AG20443 (cell line): ENCODE measurements at regions not wholly inside any gene's neighbourhood (a gene's known extent, or its start where the extent isn't known, plus 50 kb on each side); places are given as distances from the start of the nearest gene placed in this dataset.

Experiments used
- DNase-seq: peaks from one replicate; pipeline ENCODE4 v3.0.0; 2012; ENCODE audit warnings: low spot score, mixed read lengths

DNA sequence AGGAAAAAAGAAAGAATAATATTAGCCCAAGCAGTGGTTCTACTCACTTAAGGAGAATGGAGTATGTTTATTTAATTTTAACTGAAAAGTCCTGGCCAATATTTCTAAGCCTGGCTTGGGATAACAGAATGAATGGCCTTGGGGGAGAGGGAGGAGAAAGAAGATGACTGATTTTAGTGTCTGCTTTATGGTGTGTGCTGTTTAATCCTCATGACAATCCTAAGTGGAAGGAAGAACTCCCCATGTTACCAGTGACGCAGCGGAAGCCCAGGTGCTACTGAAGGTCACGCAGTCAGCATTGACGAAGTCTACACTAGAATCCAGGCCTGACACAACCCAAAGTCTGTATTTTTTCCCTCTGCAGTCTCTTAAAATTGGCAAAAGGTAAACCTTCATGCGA is 50.5 kb downstream of the PALM2AKAP2 start:
- no peak for DNase-seq

DNA sequence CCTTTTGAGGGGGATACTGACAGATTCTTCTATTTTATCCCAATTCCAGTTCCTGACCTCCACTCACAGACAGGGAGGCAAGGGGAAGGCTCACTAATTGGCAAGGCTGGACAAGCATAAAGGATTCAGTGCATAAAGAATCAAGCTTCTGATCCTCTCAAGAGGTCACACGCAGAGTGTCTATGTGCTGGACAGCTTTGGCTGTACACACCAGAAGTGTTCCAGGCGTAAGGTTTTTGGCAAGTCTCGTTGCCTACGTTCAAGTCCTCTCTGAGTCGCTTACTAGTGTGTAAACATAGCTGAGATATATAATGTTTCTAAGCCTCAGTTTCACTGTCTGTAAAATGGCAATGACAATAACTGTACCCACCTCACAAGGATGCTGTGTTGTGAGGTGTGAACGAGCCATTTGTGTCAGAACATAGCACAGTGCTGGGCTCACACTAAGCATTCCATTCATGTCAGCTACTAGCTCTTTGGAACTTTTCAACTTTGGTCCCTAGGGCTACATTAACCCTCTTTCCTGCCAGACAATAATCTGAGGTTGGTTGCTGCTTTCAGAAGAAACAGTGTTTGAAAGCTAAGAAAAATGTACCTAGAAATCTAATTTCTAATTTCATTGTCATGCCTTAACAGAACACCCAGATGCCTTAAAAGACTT is 52.1 kb downstream of the PALM2AKAP2 start:
- no peak for DNase-seq

DNA sequence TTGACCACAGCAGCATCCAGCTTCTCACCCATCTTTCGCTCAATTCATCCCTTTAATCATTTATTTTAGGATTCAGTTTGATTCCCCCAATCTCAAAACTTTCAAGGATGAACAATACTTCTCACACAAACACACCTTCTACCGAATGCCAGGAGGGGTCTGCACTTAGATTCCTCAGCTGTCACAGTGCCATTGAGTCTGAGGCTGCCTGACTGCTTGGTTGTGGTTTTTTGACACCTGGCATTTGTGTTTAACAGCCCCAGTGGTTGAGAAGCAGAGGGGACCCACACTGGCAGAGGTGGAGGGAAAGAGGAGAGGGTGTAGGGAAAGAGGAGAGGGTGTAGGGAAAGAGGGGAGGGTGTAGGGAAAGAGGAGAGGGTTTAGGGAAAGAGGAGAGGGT is 54.9 kb downstream of the PALM2AKAP2 start:
- DNase-seq: no peak

DNA sequence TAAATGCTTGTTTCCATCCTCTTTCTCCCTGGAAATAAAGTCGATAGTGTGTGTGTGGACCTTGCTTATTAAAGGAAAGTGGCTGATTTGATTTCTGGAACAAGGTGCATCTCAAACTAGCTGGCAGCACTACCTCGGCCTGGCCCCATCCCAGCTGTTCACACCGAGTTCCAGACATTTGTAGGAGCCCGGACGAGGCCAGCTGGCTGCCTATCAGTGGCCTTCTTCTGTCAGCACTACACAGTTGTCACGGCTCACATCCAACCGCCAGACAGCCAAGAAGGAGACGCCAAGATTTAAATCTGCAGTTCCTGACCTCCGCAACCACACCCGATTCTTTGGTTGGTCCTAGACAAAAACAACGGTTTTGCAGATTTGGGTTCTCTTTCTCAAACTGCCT is 63.6 kb downstream of the PALM2AKAP2 start:
- peak; percentile 21 for DNase-seq

DNA sequence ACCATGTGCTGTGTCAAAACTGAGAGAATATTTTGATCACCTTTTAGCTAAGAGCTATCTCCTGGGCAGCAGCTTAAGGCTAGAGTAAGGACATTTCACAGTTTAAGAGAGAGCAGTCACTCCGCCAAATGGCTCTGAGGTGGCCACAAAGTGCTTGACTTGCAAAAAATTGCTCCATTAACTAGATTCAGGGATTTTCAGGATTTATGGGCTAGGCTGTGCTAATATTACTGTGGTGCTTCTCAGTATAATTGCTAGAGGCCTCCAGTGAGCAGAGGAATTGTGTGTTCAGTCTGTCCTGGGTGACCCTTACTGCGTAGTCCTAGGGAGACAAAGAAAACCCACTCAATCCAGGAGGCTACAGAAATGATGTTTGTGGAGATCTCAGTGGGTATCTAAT is 65.2 kb downstream of the PALM2AKAP2 start:
- no peak for DNase-seq

DNA sequence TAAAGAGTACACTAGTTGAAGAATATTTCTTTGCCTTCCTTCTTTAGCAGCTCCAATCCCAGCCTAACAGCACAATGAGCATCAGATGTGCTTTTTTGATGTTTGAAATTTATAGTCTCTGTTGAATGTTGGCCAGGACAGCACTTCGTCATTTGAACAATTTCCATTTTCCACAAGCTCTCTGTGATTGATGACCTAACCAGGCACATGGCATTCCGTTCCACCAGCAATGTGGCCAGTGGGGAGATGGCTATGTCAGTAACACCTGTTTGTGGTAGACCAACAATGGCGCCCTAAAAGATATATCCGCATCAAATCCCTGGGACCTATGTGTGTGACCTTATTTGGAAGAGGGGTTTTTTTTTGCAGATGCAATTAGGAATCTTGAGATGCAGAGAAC is 66.8 kb downstream of the PALM2AKAP2 start:
- DNase-seq: no peak

DNA sequence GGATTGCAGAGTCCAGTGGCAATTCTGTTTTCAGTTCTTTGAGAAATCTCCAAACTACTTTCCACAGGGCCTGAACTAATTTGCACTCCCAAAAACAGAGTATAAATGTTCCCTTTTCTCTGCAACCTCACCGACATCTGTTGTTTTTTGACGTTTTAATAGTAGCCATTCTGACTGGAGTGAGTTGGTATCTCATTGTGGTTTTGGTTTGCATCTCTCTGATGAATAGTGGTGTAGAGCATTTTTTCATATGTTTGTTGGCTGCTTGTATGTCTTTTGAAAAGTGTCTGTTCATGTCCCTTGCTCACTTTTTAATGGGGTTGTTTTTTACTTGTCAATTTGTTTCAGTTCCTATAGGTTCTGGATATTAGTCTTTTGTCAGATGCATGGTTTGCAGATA is 72.6 kb downstream of the PALM2AKAP2 start:
- DNase-seq: no peak

DNA sequence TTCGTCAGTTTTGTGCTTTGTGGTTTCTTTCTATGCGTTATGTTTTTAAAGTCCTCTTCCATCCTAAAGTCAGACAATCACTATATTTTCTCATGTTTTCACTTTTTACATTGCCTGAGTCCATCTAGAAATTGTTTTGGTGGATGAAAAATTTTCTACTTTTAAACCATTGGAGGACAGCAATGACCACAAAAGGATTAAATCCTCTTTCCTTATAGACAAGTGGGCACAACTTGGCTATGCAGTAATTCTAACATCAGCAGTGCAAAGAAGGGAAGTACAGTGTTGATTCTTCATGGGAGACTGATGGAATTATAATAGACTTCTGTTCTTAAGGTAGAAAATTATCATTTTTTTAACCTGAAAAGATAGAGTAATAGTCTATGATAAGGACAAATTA is 75.5 kb downstream of the PALM2AKAP2 start:
- DNase-seq: no peak

DNA sequence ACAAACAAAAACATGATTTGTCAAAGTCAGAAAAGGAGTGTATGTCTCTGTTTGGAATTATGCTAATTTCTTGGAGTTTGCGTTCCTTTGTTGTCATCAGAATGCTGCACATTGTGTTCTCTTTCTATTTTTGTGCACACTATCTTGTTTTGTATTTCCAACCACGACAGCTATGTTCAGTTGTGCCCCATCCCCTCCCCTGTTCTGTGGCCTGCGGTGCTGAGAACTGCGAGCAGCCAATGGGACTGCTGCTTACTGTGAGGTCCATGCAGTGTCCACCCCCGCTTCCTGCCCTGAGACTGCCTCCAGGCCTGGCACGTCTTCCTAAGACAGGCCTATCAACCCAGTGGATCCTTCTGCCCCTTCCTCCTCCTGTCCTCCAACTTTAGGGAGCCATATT is 76.8 kb downstream of the PALM2AKAP2 start:
- DNase-seq: peak; percentile 18

DNA sequence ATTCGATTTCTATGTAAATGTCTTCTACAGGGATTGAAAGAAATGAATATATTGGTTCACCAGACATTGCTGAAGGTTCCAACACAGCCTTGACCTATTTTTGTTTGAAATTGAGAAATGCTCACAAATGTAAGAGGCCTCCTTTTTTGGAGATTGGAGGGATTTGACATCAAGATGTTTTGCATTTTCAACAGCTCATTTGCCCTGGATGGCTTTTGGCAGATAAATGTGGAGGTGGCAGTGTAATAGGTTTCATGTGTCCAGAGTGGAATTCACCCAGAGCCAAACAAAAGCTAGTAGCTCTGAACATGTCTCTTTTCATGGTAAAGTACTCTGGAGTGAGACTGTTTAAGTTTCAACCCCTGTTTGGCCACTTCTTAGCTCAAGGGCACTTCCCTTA is 77.3 kb downstream of the PALM2AKAP2 start:
- DNase-seq: peak; percentile 17

DNA sequence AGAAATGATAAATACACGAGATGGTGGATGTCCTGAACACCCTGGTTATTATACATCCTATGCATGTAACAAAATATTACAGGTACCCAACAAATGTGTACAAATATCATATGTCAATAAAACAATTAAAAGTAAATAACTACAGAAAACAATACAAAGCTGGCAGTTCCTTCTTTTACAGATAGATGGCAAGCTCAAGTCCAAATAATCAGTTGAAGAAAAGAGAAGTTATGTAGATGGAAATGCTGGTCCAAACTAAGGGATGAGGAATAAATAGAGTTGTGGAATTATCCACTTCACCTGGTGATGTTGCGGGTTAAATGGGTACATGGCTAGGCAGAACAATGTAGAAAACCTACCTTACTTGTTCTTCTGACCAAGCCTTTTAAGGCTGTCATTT is 79.4 kb downstream of the PALM2AKAP2 start:
- DNase-seq: no peak

DNA sequence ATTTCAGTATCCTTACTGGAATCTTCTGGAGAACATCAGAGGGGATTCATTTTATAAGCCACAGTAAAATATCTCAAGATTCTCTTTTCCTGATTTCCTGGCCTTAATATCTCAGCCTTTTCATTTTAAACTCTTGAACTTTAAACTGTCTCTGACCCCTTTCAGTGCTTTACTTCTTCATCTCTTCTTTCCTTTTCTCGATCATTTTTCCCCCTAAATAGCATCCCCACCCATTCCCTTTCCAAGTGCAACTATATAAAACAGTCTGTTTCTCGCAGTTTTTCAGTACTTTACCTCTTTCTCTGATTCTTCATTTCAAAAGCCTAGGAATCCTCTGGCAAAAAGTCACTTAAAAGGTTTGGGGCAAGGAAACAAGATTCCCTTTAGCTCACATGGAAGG is 80.5 kb downstream of the PALM2AKAP2 start:
- no peak for DNase-seq

DNA sequence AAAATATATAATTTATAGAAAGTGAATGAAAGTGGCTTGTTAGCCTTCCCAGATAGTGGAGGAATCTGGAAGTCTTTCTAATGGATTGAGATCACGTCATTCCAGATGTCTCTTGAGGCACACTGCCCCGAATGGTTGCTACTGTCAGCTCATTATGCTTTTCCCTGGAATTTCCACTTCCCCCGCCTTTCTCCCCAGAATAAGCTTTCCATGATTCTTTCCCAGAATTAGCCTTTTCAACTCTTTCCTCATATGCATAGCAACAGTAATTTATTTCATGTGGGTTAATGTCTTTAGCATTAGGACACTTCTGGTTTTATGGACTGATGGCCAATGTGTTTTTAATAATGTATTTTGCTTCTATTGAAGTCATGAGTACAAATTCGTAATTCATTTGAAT is 81.5 kb downstream of the PALM2AKAP2 start:
- peak; percentile 80 for DNase-seq

DNA sequence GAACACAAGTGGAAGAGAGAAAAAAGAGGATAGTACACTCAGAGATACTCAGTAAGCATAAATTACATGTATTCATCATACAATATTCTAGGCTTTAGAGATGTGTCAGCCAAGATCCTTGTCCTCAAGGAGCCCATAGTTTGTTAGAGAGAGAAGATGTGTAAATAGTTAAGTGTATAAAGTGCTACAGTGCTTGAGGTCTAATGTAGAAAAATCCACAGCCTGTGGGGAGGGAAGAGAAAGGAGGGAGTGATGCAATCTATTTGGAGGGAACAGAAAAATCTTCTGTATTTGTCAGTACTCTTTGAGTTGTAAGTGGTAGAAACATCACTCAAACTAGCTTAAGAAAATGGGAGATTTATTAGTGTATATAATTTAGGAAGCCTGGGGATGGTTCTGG is 81.9 kb downstream of the PALM2AKAP2 start:
- peak; percentile 25 for DNase-seq

DNA sequence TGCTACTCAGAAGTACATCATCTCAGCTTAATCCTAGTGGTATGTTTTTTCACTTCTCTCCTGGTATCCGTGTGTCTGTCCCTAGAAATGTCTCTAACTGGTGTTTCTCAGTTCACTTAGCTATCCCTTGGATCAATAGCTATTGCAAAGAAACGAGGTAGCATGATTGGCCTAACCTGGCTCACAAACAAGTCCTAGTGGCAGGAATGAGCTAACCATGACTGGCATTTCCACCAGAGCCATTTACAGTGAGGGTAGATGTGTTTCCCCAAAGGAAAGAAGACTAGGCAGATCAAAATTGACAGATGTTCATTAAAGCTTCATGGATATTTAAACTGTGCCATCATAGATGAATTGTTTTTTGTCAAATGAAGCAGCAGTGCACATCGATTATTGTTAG is 82.5 kb downstream of the PALM2AKAP2 start:
- no peak for DNase-seq

DNA sequence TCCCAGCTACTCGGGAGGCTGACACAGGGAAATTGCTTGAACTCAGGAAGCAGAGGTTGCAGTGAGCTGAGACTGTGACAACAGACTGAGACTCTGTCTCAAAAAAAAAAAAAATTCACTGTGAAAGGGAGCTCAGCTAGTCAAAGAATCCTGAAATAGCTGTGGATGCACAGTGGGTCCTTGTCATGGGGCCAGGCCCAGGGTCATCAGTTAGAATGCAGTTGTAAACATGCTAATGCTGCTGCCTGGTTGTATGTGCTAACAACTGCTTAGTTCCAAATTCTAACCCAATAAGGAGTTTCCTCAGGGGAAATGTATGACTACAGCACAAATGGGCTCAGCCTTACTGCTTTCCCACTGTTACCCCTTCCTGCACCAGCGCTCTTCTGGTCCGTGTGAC is 84.0 kb downstream of the PALM2AKAP2 start:
- DNase-seq: no peak

DNA sequence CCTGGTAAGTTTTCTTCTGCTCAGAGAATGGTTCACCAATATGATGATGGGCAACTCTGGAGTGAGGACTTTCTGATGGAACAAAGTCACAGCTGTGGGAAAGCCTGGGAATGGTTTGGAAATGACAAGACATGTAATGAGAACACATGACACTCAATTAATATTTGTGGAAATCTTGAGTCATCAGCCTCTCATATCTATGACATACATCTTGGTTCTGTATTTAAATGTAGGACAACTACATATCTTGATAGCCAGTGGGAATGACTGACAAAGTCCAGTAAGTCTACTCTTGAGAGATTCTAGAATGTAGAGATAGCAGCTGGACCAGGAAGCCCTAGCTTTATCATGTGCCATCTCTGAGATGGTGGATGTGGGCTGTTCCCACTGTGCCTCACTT is 85.5 kb downstream of the PALM2AKAP2 start:
- no peak for DNase-seq

DNA sequence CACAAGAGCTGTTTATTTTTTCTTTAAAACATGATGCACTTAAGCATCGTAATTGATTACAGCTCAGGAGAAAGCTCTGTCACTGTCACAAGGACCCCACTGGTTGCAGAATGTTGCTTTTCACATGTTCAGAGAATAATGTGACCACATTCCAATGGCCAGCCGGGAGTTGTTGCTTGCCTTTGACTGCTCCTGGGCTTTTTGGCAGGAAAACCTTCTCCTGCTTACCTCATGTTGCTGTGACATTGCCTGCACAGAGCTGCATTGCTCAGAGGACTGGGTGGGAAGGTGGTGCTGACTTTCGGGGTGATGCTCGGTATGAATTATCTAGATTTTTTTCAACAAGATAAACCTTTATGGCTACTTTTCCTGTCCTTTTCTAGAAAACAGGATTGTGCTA is 88.2 kb downstream of the PALM2AKAP2 start:
- peak; percentile 48 for DNase-seq

DNA sequence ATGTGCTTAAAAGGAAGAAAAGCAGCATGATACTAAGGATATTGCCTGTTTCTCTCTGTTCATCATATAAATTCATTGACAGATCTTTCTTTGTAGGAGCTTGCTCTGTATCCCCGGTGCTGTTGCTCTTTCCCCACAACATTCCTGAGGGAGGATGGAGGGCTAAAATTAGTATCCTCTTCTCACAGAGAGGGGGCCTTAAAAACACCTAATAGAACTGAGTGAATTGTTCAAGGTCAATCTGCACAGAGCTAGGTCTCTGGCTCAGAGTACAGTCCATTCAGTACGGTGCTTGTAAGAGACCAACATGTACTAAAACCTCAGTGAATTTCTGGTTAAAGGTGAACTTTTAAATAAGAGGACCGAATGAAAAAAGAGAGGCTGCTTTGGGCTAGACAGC is 88.7 kb downstream of the PALM2AKAP2 start:
- DNase-seq: no peak

DNA sequence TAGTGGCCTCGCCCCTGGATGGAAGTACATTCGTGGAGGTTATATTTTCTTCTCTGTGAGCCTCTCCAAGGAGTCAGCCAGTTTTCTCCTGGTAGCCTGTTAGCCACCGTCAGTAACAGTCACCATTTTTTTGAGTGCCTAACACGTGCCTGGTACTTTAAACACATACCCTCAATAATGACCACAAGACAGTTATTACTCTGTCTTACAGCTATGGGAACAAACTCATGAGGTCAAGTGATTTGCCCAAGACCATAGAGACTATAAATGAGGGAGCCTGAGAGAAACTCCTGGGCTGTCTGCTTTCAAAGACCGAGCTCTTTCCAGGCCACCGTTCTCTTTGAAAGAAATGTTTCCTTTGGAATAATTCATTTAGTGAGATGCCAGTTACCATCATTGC is 90.4 kb downstream of the PALM2AKAP2 start:
- DNase-seq: no peak

DNA sequence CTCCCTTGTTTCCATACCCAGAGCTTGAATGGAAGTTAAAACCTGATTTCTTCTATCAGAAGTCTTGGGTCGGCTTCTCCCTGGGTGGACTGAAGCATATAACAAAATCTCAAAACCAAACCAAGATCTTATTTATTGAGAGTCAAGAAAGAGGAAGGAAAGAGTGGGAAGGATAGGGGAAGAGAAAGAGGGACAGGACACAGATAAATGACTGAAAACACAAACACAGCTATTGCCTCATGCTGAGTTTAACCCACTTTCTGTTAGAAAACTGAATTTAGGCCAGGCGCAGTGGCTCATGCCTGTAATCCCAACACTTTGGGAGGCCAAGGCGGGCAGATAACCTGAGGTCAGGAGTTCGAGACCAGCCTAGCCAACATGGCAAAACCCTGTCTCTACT is 92.9 kb downstream of the PALM2AKAP2 start:
- DNase-seq: no peak

DNA sequence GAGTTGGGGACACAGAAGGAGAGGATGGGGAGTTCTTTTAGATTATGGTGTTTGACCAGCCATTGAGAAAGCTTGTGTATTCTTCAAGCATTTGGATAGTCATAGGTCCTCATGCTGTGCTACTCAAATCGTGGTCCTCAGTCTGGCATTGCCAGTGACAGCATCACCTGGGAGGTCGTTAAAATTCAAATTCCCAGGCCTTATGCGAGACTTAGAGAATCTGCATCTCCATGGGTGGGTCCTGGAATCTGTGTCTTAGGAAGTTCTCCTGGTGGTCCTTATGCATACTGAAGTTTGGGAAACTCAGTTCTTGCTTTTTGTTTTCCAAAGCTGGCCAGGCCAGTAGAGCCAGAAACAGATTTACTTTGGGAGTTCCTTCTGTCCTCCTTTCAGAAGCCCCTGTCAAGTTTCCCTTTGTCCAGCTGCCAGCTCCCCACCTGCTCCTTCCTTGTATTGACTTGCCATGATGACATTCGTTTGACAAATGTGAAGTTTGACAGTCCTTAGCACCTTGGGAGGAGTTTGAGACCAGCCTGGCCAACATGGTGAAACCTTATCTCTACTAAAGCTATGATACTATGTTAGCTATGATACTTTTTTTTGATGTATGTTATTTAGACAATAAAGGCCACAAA is 95.6 kb downstream of the PALM2AKAP2 start:
- DNase-seq: no peak

DNA sequence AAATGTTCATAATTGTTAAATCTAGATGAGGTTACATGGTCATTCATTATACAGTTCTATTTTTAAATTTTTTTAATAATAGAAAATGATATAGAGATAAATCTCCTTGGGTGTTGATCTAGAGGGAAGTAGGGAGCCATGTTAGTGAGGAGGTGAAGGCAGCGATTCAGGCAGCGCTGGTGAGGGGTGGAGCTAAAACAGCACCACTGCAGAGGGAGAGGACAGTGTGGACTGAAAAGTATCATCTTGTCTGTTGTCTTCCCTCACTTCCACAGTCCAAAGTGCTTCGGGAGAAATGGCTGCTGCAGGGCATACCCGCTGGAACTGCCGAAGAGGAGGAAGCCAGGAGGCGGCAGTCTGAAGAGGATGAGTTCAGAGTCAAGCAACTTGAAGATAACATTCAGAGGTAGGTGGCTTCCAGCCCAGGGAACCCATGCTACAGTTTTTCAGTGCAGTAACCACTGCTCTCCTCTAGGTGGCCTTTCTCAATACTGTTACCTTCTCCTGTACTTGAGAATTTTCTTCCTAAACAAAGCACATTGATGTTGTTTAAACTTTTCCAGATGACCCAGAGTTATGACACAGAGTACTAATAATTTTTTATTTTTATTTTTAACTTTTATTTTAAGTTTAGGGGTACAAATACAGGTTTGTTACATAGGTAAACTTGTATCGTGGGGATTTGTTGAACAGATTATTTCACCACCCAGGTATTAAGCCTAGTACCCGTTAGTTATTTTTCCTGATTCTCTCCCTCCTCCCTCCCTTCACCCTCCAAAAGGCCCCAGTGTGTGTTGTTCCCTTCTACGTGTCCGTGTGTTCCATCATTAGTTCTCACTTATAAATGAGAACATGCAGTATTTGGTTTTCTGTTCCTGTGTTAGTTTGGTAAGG is 100.5 kb downstream of the PALM2AKAP2 start:
- peak; percentile 66 for DNase-seq
